Transverse colon (tissue), 3 donors: ENCODE measurements at regions not wholly inside any gene's neighbourhood (a gene's known extent, or its start where the extent isn't known, plus 50 kb on each side); places are given as distances from the start of the nearest gene placed in this dataset.

Experiments
- POLR2A ChIP-seq: fragments of 450-650 bp; IDR thresholded peaks from one replicate; pipeline ENCODE4 v1.6.1; 2016; ENCODE audit warnings: antibody characterized with exemption, mild to moderate bottlenecking, moderate library complexity
- POLR2AphosphoS5 ChIP-seq, 3 donors: sonication (generic); formaldehyde crosslinking; IDR thresholded peaks; one replicate each; pipeline ENCODE4 v1.6.1; 2016; ENCODE audit warnings: antibody characterized with exemption in 3 of 3

DNA sequence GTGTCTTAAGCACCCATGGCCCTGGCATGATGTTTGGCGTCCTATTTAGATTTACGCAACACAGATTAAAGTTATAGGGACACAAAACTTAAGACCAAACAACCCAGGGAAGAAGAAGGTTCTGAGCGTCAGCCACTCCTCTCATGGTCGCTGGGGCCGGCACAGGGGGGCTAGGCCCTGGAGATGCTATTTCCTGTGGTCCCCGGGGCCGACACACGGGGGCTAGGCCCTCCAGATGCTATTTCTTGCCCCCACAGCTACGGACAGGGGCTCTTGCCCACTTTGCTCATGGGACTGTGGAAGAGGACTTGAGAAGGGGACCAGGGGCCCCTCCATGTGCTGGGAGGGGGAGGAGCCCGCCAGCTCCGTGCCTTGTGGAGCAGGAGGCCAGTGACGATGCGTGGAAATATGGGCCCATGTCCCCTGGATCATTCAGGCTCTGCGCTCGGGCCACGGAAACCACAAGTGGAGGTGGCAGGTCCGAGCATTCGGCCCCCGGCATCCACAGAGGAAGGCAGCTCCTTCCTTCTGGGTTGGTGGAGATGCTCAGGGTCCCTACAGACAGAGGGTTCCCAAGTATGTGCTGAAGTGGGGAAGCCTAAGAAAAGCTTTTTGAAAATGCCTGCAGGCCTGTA is 711.1 kb downstream of the BRD1 start:
- no peak for TF ChIP-seq POLR2A
- no peak for TF ChIP-seq POLR2AphosphoS5 (IDR thresholded peaks at IDR 0.05)
